H1 (cell line): ENCODE measurements at regions not wholly inside any gene's neighbourhood (a gene's known extent, or its start where the extent isn't known, plus 50 kb on each side); places are given as distances from the start of the nearest gene placed in this dataset.

Source experiments
- CTCF ChIA-PET: fragments of 300-600 bp; sonication (Branson Sonifier 250); formaldehyde crosslinking; loops from one replicate; lab custom pipeline; 2021; ENCODE audit not compliant: partially characterized antibody; lab: Charles Lee
- POLR2A ChIA-PET: fragments of 300-600 bp; sonication (Branson Sonifier 250); formaldehyde crosslinking; loops from one replicate; lab custom pipeline; 2021; ENCODE audit warnings: inconsistent platforms; ENCODE audit not compliant: partially characterized antibody; lab: Charles Lee
- DNase-seq, 2 experiments: peaks; one replicate each; pipeline versions ENCODE4 v3.0.0 to v3.0.0-alpha.2; 2010 to 2022; ENCODE audit warnings: low spot score in 2 of 2, low read depth in 1 of 2, mixed read lengths in 1 of 2
- FAIRE-seq: peaks from 2 replicates; lab custom pipeline; 2011; peaks lifted over from hg19 to GRCh38; lab: Jason Lieb, UNC
- H2AFZ ChIP-seq: 2 replicates; pipeline ENCODE4 v1.8.1; 2012; ENCODE audit warnings: low read length, inconsistent platforms
- H2AK5ac ChIP-seq: 2 replicates; pipeline ENCODE4 v1.6.1; 2013; ENCODE audit warnings: low read depth, low read length
- H2BK120ac ChIP-seq: replicated peaks from 2 replicates; pipeline ENCODE3; 2013; ENCODE audit warnings: low read depth, low read length, inconsistent platforms
- H2BK12ac ChIP-seq: 2 replicates; pipeline ENCODE4 v1.6.1; 2013; ENCODE audit warnings: low read depth, low read length
- H2BK15ac ChIP-seq: 2 replicates; pipeline ENCODE4 v1.6.1; 2013; ENCODE audit warnings: low read length
- H2BK20ac ChIP-seq: 2 replicates; pipeline ENCODE4 v1.6.1; 2013; ENCODE audit warnings: low read length
- H2BK5ac ChIP-seq: 2 replicates; pipeline ENCODE4 v1.6.1; 2013; ENCODE audit warnings: low read depth, low read length
- H3K14ac ChIP-seq: 2 replicates; pipeline ENCODE4 v1.6.1; 2013; ENCODE audit warnings: inconsistent platforms; ENCODE audit not compliant: insufficient read length
- H3K18ac ChIP-seq: 2 replicates; pipeline ENCODE4 v1.6.1; 2013; ENCODE audit warnings: low read length; ENCODE audit errors: extremely low read depth
- H3K23ac ChIP-seq: 2 replicates; pipeline ENCODE4 v1.6.1; 2013; ENCODE audit warnings: inconsistent platforms; ENCODE audit not compliant: insufficient read length
- H3K23me2 ChIP-seq: 2 replicates; pipeline ENCODE4 v1.6.1; 2013; ENCODE audit warnings: low read depth, low read length
- H3K27ac ChIP-seq: 2 replicates; pipeline ENCODE4 v1.6.1; 2011; ENCODE audit warnings: low read depth, low read length, inconsistent platforms
- H3K27me3 ChIP-seq, 4 experiments: replicated peaks in 1 of 4; 1 replicate in 1 of 4; 2 replicates in 3 of 4; pipeline versions ENCODE4 v1.6.1 to v1.8.1; 2011 to 2013; ENCODE audit warnings: low read length in 3 of 4, mild to moderate bottlenecking in 3 of 4, inconsistent platforms in 2 of 4, mixed read lengths in 2 of 4, moderate library complexity in 1 of 4; ENCODE audit not compliant: control insufficient read depth in 3 of 4, insufficient read depth in 3 of 4; ENCODE audit errors: extremely low read depth in 1 of 4
- H3K36me3 ChIP-seq, 4 experiments: 2 replicates each; pipeline versions ENCODE4 v1.6.1 to v1.8.1; 2011 to 2013; ENCODE audit warnings: mild to moderate bottlenecking in 4 of 4, low read length in 3 of 4, moderate library complexity in 2 of 4, control low read depth in 1 of 4, inconsistent platforms in 1 of 4; ENCODE audit not compliant: insufficient read depth in 4 of 4, control insufficient read depth in 2 of 4
- H3K4ac ChIP-seq: replicated peaks from 2 replicates; pipeline ENCODE3; 2013; ENCODE audit warnings: low read length, low read depth, mixed read lengths, inconsistent platforms; ENCODE audit not compliant: insufficient read length
- H3K4me1 ChIP-seq, 4 experiments: replicated peaks in 1 of 4; 1 replicate in 1 of 4; 2 replicates in 3 of 4; pipeline versions ENCODE4 v1.6.1 to v1.8.1; 2011 to 2013; ENCODE audit warnings: low read length in 3 of 4, inconsistent platforms in 2 of 4, mixed read lengths in 1 of 4; ENCODE audit not compliant: insufficient read depth in 4 of 4, control insufficient read depth in 3 of 4
- H3K4me2 ChIP-seq, 2 experiments: 2 replicates each; pipeline versions ENCODE4 v1.6.1 to v1.8.1; 2011 to 2013; ENCODE audit warnings: low read depth in 2 of 2, low read length in 2 of 2, control low read depth in 1 of 2, inconsistent platforms in 1 of 2, mild to moderate bottlenecking in 1 of 2; ENCODE audit not compliant: insufficient read depth in 1 of 2
- H3K4me3 ChIP-seq, 4 experiments: fragments of 200-600, 300-600 bp in 1 of 4; sonication (generic), shearing (Covaris generic), sonication (Bioruptor Twin) in 1 of 4; 2 replicates each; pipeline versions ENCODE4 v1.5.1 to v1.8.1; 2011 to 2016; ENCODE audit warnings: low read length in 4 of 4, low read depth in 3 of 4, control low read depth in 2 of 4, inconsistent platforms in 2 of 4, mild to moderate bottlenecking in 2 of 4, mixed read lengths in 1 of 4, moderate library complexity in 1 of 4; ENCODE audit not compliant: insufficient read depth in 2 of 4; ENCODE audit errors: extremely low read depth in 1 of 4
- H3K56ac ChIP-seq: replicated peaks from 2 replicates; pipeline ENCODE3; 2013; ENCODE audit warnings: low read depth, mild to moderate bottlenecking, mixed read lengths, low read length, inconsistent platforms; ENCODE audit not compliant: insufficient read length
- H3K79me1 ChIP-seq: 2 replicates; pipeline ENCODE4 v1.6.1; 2013; ENCODE audit warnings: low read depth, low read length, control low read depth
- H3K79me2 ChIP-seq, 2 experiments: 2 replicates each; pipeline versions ENCODE4 v1.6.1 to v1.8.1; 2012 to 2013; ENCODE audit warnings: low read length in 2 of 2, mild to moderate bottlenecking in 2 of 2, inconsistent platforms in 1 of 2; ENCODE audit not compliant: insufficient read depth in 2 of 2, control insufficient read depth in 1 of 2
- H3K9ac ChIP-seq, 4 experiments: replicated peaks in 1 of 4; 1 replicate in 1 of 4; 2 replicates in 3 of 4; pipeline versions ENCODE4 v1.6.1 to v1.8.1; 2011 to 2013; ENCODE audit warnings: low read depth in 3 of 4, low read length in 3 of 4, control low read depth in 2 of 4, mild to moderate bottlenecking in 2 of 4, moderate library complexity in 2 of 4, inconsistent platforms in 1 of 4; ENCODE audit errors: extremely low read depth in 1 of 4
- H3K9me3 ChIP-seq, 2 experiments: 2 replicates each; pipeline versions ENCODE4 v1.6.1 to v1.8.1; 2012 to 2013; ENCODE audit warnings: mild to moderate bottlenecking in 2 of 2, moderate library complexity in 2 of 2, control low read depth in 1 of 2, inconsistent platforms in 1 of 2, low read depth in 1 of 2, low read length in 1 of 2, mixed read lengths in 1 of 2; ENCODE audit not compliant: insufficient read depth in 2 of 2
- H4K20me1 ChIP-seq, 2 experiments: replicated peaks in 1 of 2; 2 replicates each; pipeline versions ENCODE3 to v1.8.1; 2011 to 2013; ENCODE audit warnings: inconsistent platforms in 2 of 2, low read length in 2 of 2, mild to moderate bottlenecking in 1 of 2; ENCODE audit not compliant: insufficient read depth in 2 of 2, control insufficient read depth in 1 of 2
- H4K5ac ChIP-seq: 2 replicates; pipeline ENCODE4 v1.6.1; 2013; ENCODE audit warnings: low read length, low read depth, mixed read lengths, inconsistent platforms; ENCODE audit not compliant: insufficient read length
- H4K8ac ChIP-seq: 2 replicates; pipeline ENCODE4 v1.8.0; 2013; ENCODE audit warnings: mild to moderate bottlenecking, moderate library complexity, low read length, inconsistent platforms; ENCODE audit not compliant: insufficient read depth; ENCODE audit errors: extremely low read depth
- H4K91ac ChIP-seq: replicated peaks from 2 replicates; pipeline ENCODE3; 2013; ENCODE audit warnings: low read length, mixed read lengths, inconsistent platforms; ENCODE audit not compliant: insufficient read length
- CEBPB ChIP-seq: IDR thresholded peaks from 2 replicates; pipeline ENCODE4 v1.6.1; 2012; ENCODE audit warnings: low read depth, low read length
- CTCF ChIP-seq, 3 experiments: IDR thresholded peaks; 1 replicate in 2 of 3; 2 replicates in 1 of 3; pipeline versions ENCODE4 v1.5.1 to v1.6.1; 2011; ENCODE audit warnings: low read length in 3 of 3, mild to moderate bottlenecking in 3 of 3, inconsistent platforms in 2 of 3, low read depth in 1 of 3, moderate library complexity in 1 of 3; ENCODE audit not compliant: insufficient read depth in 1 of 3; ENCODE audit errors: control extremely low read depth in 1 of 3
- EGR1 ChIP-seq: IDR thresholded peaks from 2 replicates; pipeline ENCODE4 v1.6.1; 2011; ENCODE audit warnings: low read depth, low read length, borderline replicate concordance
- POLR2A ChIP-seq, 2 experiments: IDR thresholded peaks; 1 replicate in 1 of 2; 2 replicates in 1 of 2; pipeline ENCODE4 v1.6.1; 2011; ENCODE audit warnings: low read depth in 2 of 2, low read length in 2 of 2, mild to moderate bottlenecking in 2 of 2; ENCODE audit errors: control extremely low read depth in 1 of 2
- RAD21 ChIP-seq, 2 experiments: IDR thresholded peaks in 1 of 2; conservative IDR thresholded peaks in 1 of 2; 2 replicates each; pipeline ENCODE4 v1.6.1; 2011; ENCODE audit warnings: low read depth in 2 of 2, low read length in 2 of 2, improper control_type of control experiment in 1 of 2, inconsistent platforms in 1 of 2, mild to moderate bottlenecking in 1 of 2, moderate library complexity in 1 of 2
- TCF12 ChIP-seq: IDR thresholded peaks from 2 replicates; pipeline ENCODE4 v1.6.1; 2011; ENCODE audit warnings: low read depth, mild to moderate bottlenecking, low read length
- WGBS, 2 experiments: shearing (Covaris generic) in 1 of 2; methylation state at CpG; one replicate each; pipeline versions ENCODE4 v1.1.6 to v1.1.7; 2013 to 2015; ENCODE audit warnings: low lambda C conversion rate in 2 of 2, mixed read lengths in 2 of 2, inconsistent platforms in 1 of 2, low coverage in 1 of 2, missing lambda C conversion rate in 1 of 2; ENCODE audit not compliant: insufficient replicate concordance in 2 of 2, insufficient coverage in 1 of 2, insufficient read length in 1 of 2; ENCODE audit errors: extremely low coverage in 1 of 2, missing lambda C conversion rate in 1 of 2; 5-methylcytosine and 5-hydroxymethylcytosine counted together

DNA sequence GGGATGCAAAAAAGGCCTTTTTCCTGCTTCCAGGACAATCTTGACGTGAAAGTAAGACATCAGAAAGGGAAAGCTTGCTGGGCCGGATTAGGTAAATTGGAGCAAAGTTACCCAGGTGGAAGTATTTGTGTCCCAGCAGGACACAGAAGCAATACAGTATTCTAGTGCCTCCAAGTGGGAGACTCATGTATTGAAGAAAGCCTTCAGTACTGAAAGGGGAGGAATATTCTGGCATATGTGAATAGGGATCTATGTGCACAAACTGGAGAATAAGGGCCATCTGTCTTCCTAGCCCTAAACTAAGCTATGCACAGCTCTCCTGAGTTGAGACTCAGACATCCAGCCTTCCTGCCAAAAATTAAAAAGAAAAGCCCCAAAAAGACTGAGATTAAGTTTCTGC is 327.3 kb upstream of the CDH8 start:
- no peak overlapping the region for H2AK5ac ChIP-seq
- H3K9me3 ChIP-seq: no peaks in the 10 kb centered on the region
- FAIRE-seq: peak; percentile 19
- H3K18ac ChIP-seq: no peak overlapping the region
- H3K4me2 ChIP-seq: no peak overlapping the region
- no peaks in the 10 kb centered on the region for H3K27me3 ChIP-seq
- H2BK5ac ChIP-seq: no peak overlapping the region
- no peak overlapping the region for H2BK120ac ChIP-seq
- TF ChIP-seq CTCF (IDR thresholded peaks at IDR 0.05; ENCODE audit: control extremely low read depth in 1 of 3, insufficient read depth in 1 of 3, low read depth in 1 of 3, low read length in 3 of 3): peak in 2 of 3 experiments; percentile 70 to 73; a peak in 3 of 4 replicates
- no peak for TF ChIP-seq POLR2A (IDR thresholded peaks at IDR 0.05; ENCODE audit: control extremely low read depth in 1 of 2, low read depth in 2 of 2, low read length in 2 of 2)
- 0 out of 2 replicates have a peak, but pooled peaks have one; percentile 8 for TF ChIP-seq EGR1
- TF ChIP-seq TCF12: peak; percentile 79
- peak; percentile 89 to 91 for TF ChIP-seq RAD21 (IDR thresholded peaks at IDR 0.05 in 1 of 2, conservative IDR thresholded peaks at IDR 0.05 in 1 of 2; ENCODE audit: low read depth in 2 of 2, low read length in 2 of 2)
- no peak for TF ChIP-seq CEBPB
- TF ChIP-seq, all 59 proteins: peak for 4
- H4K8ac ChIP-seq: no peak overlapping the region
- H4K91ac ChIP-seq: no peak overlapping the region
- H4K5ac ChIP-seq: no peak overlapping the region
- no peak overlapping the region for H3K27ac ChIP-seq
- H3K9ac ChIP-seq: no peak overlapping the region
- no peaks in the 10 kb centered on the region for H3K23me2 ChIP-seq
- H3K56ac ChIP-seq: no peak overlapping the region
- H2AFZ ChIP-seq: 0 out of 2 replicates have a peak overlapping the region, but pooled peaks have one; percentile 65
- no peaks in the 10 kb centered on the region for H4K20me1 ChIP-seq
- no peak overlapping the region for H2BK20ac ChIP-seq
- peaks cover 0 to 4% (median 0%) of the 10 kb centered on the region in 4 experiments; a peak in 1 of 7 replicates for H3K4me1 ChIP-seq
- DNase-seq: peak in 1 of 2 experiments; percentile 7
- no peaks in the 10 kb centered on the region for H3K36me3 ChIP-seq
- ChIA-PET CTCF (interaction anchor here (0.7 to 4.2 kb wide), 14 partner anchors 9 to 220 kb away, joined by 3 to 30 read pairs (median 5); no protein-coding TSS in a partner anchor), POLR2A (no interaction called here)
- 35% methylated on average over 2 of the region's 2 CpGs; no CpG with 5 or more reads in 1 of the 2 experiments for WGBS, 2 experiments
- no peak overlapping the region for H3K4ac ChIP-seq
- no peak overlapping the region for H3K14ac ChIP-seq
- H3K79me2 ChIP-seq: no peaks in the 10 kb centered on the region
- H3K4me3 ChIP-seq: no peak overlapping the region
- H3K23ac ChIP-seq: no peak overlapping the region
- H2BK15ac ChIP-seq: no peak overlapping the region
- no peaks in the 10 kb centered on the region for H3K79me1 ChIP-seq
- H2BK12ac ChIP-seq: no peak overlapping the region
